Stimulated activated effector memory CD8-positive, alpha-beta T cell treated with anti-CD3 and anti-CD28 coated beads, Interleukin-12 subunit alpha, Interleukin-12 subunit beta, amount 100 ng/mL, for 72 hours (primary cell): ENCODE measurements at regions not wholly inside any gene's neighbourhood (a gene's known extent, or its start where the extent isn't known, plus 50 kb on each side); places are given as distances from the start of the nearest gene placed in this dataset.
"Not testable (repeated sequence)": the region's sequence is repeated elsewhere in the genome, so short reads cannot be mapped to it uniquely, and the experiment has no call there.

Source experiments
- ATAC-seq: fragments of 150-1000 bp; cut with Tn5 transposase; 2 replicates; pipeline ENCODE4 v1.10.0; 2021
- DNase-seq, 2 donors: peaks; one replicate each; pipeline ENCODE4 v3.0.0; 2021 to 2022; ENCODE audit warnings: low spot score in 2 of 2
- H3K27ac Mint-ChIP-seq: one replicate; pipeline ENCODE4 v1.8.0; 2022; ENCODE audit warnings: mild to moderate bottlenecking, mixed read lengths
- H3K36me3 Mint-ChIP-seq: one replicate; pipeline ENCODE4 v1.8.0; 2022; ENCODE audit warnings: mild to moderate bottlenecking, mixed read lengths
- H3K4me1 Mint-ChIP-seq: one replicate; pipeline ENCODE4 v1.8.0; 2022; ENCODE audit warnings: mixed read lengths
- H3K4me3 Mint-ChIP-seq: one replicate; pipeline ENCODE4 v1.8.0; 2022; ENCODE audit warnings: mild to moderate bottlenecking, mixed read lengths
- H3K9me3 Mint-ChIP-seq: one replicate; pipeline ENCODE4 v1.8.0; 2022; ENCODE audit warnings: mixed read lengths

GRCh38 chr3:82137050-82137449 lies 375.6 kb upstream of the GBE1 start:
- Mint-ChIP-seq H3K4me1 (no peaks in the 10 kb centered on the region), H3K9me3 (no peaks in the 10 kb centered on the region), H3K27ac (no peak overlapping the region), H3K36me3 (no peaks in the 10 kb centered on the region), H3K4me3 (no peak overlapping the region)
- ATAC-seq (no peak), DNase-seq (no peak)

GRCh38 chr3:82133070-82133606 lies 371.7 kb upstream of the GBE1 start:
- H3K36me3 Mint-ChIP-seq: no peaks in the 10 kb centered on the region
- peak; percentile 49 for ATAC-seq
- no peaks in the 10 kb centered on the region for H3K9me3 Mint-ChIP-seq
- DNase-seq: no peak
- H3K4me3 Mint-ChIP-seq: no peak overlapping the region
- no peak overlapping the region for H3K27ac Mint-ChIP-seq
- H3K4me1 Mint-ChIP-seq: no peaks in the 10 kb centered on the region

- ATAC-seq (no peak), DNase-seq (no peak)
- no peaks in the 10 kb centered on the region for H3K9me3 Mint-ChIP-seq
- no peak overlapping the region for H3K27ac Mint-ChIP-seq
- H3K4me3 Mint-ChIP-seq: no peak overlapping the region
- no peaks in the 10 kb centered on the region for H3K36me3 Mint-ChIP-seq
- no peaks in the 10 kb centered on the region for H3K4me1 Mint-ChIP-seq
These were observed 371.0 kb upstream of the GBE1 start for GRCh38 chr3:82132210-82133069.

- no peaks in the 10 kb centered on the region for H3K4me1 Mint-ChIP-seq
- H3K27ac Mint-ChIP-seq: no peak overlapping the region
- no peaks in the 10 kb centered on the region for H3K36me3 Mint-ChIP-seq
- ATAC-seq (no peak), DNase-seq (no peak)
- no peaks in the 10 kb centered on the region for H3K9me3 Mint-ChIP-seq
- H3K4me3 Mint-ChIP-seq: no peak overlapping the region
These were observed 368.6 kb upstream of the GBE1 start for GRCh38 chr3:82130046-82130445.

- DNase-seq (no peak), ATAC-seq (no peak)
- H3K27ac Mint-ChIP-seq: no peak overlapping the region
- no peak overlapping the region for H3K4me3 Mint-ChIP-seq
- H3K36me3 Mint-ChIP-seq: no peaks in the 10 kb centered on the region
- H3K4me1 Mint-ChIP-seq: no peaks in the 10 kb centered on the region
- H3K9me3 Mint-ChIP-seq: no peaks in the 10 kb centered on the region
These were observed 367.9 kb upstream of the GBE1 start for GRCh38 chr3:82129221-82129801.

- DNase-seq: no peak
These were observed 366.8 kb upstream of the GBE1 start for GRCh38 chr3:82128271-82128670.

GRCh38 chr3:82122554-82123345 lies 361.3 kb upstream of the GBE1 start:
- Mint-ChIP-seq H3K4me3 (no peak overlapping the region), H3K36me3 (no peaks in the 10 kb centered on the region), H3K9me3 (no peaks in the 10 kb centered on the region), H3K4me1 (no peaks in the 10 kb centered on the region), H3K27ac (no peak overlapping the region)
- ATAC-seq (no peak), DNase-seq (no peak)

More at GRCh38 chr3:82128271-82128670, 366.8 kb upstream of the GBE1 start:
- Mint-ChIP-seq H3K36me3 (no peaks in the 10 kb centered on the region), H3K27ac (no peak overlapping the region), H3K9me3 (no peaks in the 10 kb centered on the region), H3K4me3 (no peak overlapping the region), H3K4me1 (no peaks in the 10 kb centered on the region)
- no peak for ATAC-seq

GRCh38 chr3:82114589-82114988 lies 353.1 kb upstream of the GBE1 start:
- no peak for DNase-seq

GRCh38 chr3:82110721-82111120 lies 349.3 kb upstream of the GBE1 start:
- not testable (repeated sequence) for DNase-seq, H3K4me3 Mint-ChIP-seq, H3K27ac Mint-ChIP-seq, ATAC-seq, H3K4me1 Mint-ChIP-seq, H3K36me3 Mint-ChIP-seq
- peaks cover 21% of the 10 kb centered on the region for H3K9me3 Mint-ChIP-seq

More at GRCh38 chr3:82114589-82114988, 353.1 kb upstream of the GBE1 start:
- Mint-ChIP-seq H3K27ac (no peak overlapping the region), H3K36me3 (no peaks in the 10 kb centered on the region), H3K9me3 (peaks cover 22% of the 10 kb centered on the region), H3K4me3 (no peak overlapping the region), H3K4me1 (no peaks in the 10 kb centered on the region)
- no peak for ATAC-seq

GRCh38 chr3:82103241-82103640 lies 341.8 kb upstream of the GBE1 start:
- peaks cover 6% of the 10 kb centered on the region for H3K9me3 Mint-ChIP-seq
- no peak for ATAC-seq
- H3K4me1 Mint-ChIP-seq: no peaks in the 10 kb centered on the region
- H3K36me3 Mint-ChIP-seq: no peaks in the 10 kb centered on the region
- DNase-seq: no peak
- H3K27ac Mint-ChIP-seq: no peak overlapping the region
- no peak overlapping the region for H3K4me3 Mint-ChIP-seq

- no peaks in the 10 kb centered on the region for H3K36me3 Mint-ChIP-seq
- H3K4me1 Mint-ChIP-seq: no peaks in the 10 kb centered on the region
- peaks cover 4% of the 10 kb centered on the region for H3K9me3 Mint-ChIP-seq
- no peak for ATAC-seq
- H3K4me3 Mint-ChIP-seq: no peak overlapping the region
- H3K27ac Mint-ChIP-seq: no peak overlapping the region
- no peak for DNase-seq
These were observed 338.9 kb upstream of the GBE1 start for GRCh38 chr3:82100378-82100777.

- Mint-ChIP-seq H3K36me3 (no peaks in the 10 kb centered on the region), H3K4me1 (no peaks in the 10 kb centered on the region), H3K27ac (no peak overlapping the region), H3K9me3 (no peaks in the 10 kb centered on the region), H3K4me3 (no peak overlapping the region)
- DNase-seq (no peak), ATAC-seq (no peak)
These were observed 332.2 kb upstream of the GBE1 start for GRCh38 chr3:82093641-82094040.

- ATAC-seq: no peak
- no peak overlapping the region for H3K4me3 Mint-ChIP-seq
- H3K36me3 Mint-ChIP-seq: no peaks in the 10 kb centered on the region
These were observed 327.3 kb upstream of the GBE1 start for GRCh38 chr3:82088749-82089148.

GRCh38 chr3:82087958-82088357 lies 326.5 kb upstream of the GBE1 start:
- no peak for DNase-seq
- Mint-ChIP-seq H3K9me3 (peaks cover 2% of the 10 kb centered on the region), H3K27ac (no peak overlapping the region), H3K4me3 (no peak overlapping the region), H3K36me3 (no peaks in the 10 kb centered on the region), H3K4me1 (no peaks in the 10 kb centered on the region)
- no peak for ATAC-seq

More at GRCh38 chr3:82088749-82089148, 327.3 kb upstream of the GBE1 start:
- Mint-ChIP-seq H3K4me1 (no peaks in the 10 kb centered on the region), H3K27ac (no peak overlapping the region), H3K9me3 (peaks cover 2% of the 10 kb centered on the region)
- no peak for DNase-seq

GRCh38 chr3:82085851-82086475 lies 324.5 kb upstream of the GBE1 start:
- ATAC-seq (no peak), DNase-seq (no peak)
- peaks cover 2% of the 10 kb centered on the region for H3K9me3 Mint-ChIP-seq
- H3K36me3 Mint-ChIP-seq: no peaks in the 10 kb centered on the region
- no peak overlapping the region for H3K27ac Mint-ChIP-seq
- no peaks in the 10 kb centered on the region for H3K4me1 Mint-ChIP-seq
- H3K4me3 Mint-ChIP-seq: no peak overlapping the region
